Activated CD4-positive, alpha-beta T cell treated with anti-CD3 and anti-CD28 coated beads, Interleukin-2, amount 50 U/mL, for 4 hours (primary cell): ENCODE measurements at regions not wholly inside any gene's neighbourhood (a gene's known extent, or its start where the extent isn't known, plus 50 kb on each side); places are given as distances from the start of the nearest gene placed in this dataset.
"Not testable (repeated sequence)": the region's sequence is repeated elsewhere in the genome, so short reads cannot be mapped to it uniquely, and the experiment has no call there.

ENCODE experiments used
- DNase-seq, 2 experiments: peaks; one replicate each; pipeline ENCODE4 v3.0.0-alpha.2; 2020

DNA sequence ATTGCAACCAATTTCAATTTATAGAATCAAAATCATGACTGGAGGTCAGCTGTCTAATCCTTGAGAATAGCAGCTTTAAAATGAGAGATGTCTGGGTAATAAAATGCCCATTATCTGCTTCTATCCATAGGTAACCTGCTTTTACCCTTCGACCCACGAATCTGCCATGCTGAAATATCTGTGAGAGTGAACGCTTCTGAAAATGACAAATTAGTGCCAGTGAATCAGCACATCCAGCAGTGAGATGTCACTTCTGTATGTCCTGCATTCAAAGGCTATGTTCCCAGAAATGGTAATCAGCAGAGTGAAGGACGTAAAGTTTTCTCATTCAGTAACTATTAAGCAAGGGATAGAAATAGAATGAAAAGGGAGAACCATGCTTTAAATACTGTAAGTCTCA, 532.4 kb upstream of the ITGA1 start:
- DNase-seq: no peak

DNA sequence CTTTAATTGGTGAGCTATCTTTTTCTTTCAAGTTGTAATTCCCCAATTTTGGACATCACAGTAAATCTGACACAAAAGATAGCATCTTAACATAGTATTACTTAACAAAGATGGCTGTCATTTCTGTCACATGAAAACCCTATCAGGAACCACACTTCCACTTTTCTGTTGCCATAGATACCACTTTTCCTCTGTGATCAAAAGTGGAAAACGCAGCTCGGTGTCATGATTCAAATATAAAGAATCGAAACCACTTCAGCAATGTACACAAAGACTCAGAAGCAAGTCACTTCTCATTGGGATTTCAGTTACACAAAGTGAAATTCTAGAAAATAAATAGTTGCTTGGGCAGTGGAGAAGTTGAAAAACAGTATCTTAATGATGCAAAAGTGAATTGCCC, 524.9 kb upstream of the ITGA1 start:
- no peak for DNase-seq

DNA sequence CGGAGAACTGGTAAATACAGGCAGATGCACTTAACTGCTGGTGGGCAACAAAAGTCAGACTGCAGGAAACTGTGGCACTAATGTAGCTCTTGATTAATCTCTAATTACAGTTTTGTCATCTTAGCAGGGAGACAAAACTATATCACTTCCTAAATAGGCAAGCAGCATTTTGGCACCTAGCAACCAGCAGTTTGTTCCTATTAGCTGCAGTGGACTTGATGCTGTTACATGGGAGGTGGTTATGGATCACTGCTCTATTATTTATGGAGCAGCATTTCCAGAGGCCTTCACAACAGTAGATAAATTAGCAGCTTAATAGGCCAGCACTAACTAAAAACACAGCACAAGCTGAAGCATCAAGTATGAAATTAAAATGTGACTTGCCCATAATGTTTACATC, 518.3 kb upstream of the ITGA1 start:
- no peak for DNase-seq

DNA sequence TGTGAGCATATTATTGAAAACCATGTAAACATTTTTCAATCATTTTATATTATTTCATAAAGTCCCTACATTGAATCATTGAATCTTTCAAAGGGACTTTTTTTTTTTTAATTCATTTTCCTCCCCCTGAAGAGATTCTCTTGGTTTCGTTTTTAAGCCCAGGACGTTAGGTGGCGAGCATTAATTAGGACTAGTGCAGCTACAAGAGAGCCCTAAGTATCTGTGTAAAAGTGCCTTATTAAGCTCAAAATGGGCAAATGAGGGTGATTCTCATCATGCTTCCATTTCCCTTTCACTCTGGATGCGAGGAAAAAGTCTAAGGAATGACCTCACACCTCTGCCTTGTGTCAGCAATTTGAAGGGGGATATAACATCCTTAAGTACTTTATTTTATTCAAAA, 517.9 kb upstream of the ITGA1 start:
- DNase-seq: no peak

DNA sequence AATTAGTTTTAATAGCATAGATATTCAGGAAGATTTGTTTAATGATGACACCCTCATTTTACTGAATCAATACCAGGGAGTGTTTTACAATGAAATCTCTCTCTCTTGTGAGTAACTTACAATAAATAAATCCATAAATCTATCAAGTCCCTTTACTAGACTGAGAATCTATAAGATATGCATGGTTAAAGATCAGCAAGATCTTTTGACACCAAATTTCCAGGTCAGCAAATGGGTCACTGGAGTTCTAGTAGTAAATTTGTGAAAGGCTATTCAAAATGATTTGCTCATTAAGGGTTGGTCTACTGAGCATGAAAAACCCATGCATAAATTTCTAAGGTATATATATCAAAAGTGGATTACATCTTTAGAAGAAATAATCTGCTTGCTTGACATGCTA, 512.1 kb upstream of the ITGA1 start:
- no peak for DNase-seq

DNA sequence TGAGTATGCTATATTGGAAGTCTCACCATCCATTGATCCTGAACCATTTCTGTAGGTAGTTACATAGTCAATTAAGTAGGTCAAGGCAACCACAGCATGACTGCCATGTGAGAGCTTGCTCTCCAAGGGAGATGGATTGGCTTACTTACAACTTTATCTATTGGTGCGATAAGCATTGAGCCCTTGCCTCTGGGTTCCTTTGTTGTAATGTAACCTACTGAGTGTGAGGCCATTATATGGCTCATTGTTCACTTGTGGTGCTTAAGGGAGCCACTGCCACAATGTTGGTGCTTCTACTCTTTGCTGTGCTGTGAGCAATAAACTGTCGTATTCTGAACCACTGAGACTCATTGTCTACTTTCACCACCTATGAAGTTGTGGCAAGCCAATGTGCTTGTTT, 510.6 kb upstream of the ITGA1 start:
- DNase-seq: no peak

DNA sequence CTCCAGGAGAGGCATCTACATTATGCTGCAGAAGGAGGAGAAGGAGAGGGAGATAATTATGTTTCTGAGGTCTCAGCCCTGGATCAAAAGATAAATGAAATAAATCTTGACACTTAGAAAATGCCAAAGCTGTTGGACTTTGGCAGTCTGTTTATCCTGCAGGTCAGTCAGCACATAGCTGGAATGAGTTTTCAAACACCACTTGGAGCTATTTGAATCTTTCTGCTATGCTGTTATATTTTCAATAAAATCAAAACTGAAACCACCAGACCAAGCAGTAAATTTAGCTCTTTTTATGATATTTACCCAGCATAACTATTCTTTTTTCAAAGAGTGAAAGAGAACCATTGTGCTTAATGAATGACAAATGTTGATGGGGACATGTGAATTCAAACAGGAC, 505.1 kb upstream of the ITGA1 start:
- no peak for DNase-seq

DNA sequence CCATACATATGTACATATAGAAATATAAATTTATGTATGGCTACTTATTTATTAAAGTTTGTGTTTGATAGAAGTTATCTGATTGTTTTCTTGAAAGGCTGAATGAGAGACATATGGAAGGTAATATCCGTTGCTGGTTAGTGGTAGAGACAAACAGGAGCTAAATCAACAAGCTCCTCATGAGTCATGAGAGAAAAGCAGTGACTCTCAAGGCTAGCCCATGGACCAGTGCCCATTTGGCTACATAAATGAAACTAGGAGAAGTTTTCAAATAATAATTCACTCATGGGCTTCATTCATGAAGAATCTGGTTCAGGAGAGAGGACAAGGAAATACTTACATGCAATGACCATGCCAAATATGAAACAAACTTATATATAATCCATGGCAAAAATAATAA, 504.5 kb upstream of the ITGA1 start:
- no peak for DNase-seq

DNA sequence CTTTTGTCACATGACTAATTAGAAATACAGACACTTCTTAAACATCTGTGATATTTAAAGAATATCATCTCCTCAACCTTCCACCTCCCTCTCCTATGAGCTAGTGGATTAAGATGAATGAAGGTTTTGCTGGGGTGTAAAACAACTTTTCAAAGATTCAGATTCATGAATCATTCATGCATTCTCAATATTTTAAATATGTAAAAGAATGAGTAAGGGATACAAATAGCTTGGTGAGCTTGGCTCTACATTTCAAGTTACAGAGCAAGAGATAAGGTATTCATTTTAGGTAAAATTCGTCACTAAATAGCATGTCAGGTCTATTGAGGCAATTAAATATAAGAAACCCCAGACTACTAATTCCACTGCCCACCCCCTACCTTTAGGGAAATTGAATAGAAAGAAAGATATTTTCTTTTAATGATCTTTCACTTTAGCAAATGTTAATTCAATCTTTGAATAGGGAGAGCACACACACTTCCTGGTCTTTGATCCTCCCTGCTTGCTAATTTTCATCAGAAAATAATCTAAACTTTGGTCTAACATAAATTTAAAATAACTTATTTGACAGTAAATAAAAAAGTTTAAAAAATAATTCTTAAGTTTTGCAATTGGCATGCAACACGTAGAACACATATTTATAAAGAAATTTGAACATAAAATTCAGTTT, 486.9 kb upstream of the ITGA1 start:
- no peak for DNase-seq

DNA sequence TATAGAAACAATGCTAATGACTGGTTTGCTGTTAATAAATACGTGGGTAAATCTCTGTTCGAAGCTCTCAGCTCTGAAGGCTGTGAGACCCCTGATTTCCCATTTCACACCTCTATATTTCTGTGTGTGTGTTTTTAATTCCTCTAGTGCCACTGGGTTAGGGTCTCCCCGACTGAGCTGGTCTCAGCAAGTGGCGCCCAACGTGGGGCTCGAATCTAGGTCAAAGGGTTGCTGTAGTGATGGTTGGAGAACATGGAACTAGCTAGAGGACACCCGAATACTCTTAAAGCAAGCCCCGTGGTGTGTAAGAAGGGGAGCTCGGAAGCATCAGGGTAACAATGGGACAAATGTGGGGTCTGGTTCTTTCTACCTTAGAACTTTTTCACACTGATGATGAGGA, 482.9 kb upstream of the ITGA1 start:
- DNase-seq: not testable (repeated sequence)

DNA sequence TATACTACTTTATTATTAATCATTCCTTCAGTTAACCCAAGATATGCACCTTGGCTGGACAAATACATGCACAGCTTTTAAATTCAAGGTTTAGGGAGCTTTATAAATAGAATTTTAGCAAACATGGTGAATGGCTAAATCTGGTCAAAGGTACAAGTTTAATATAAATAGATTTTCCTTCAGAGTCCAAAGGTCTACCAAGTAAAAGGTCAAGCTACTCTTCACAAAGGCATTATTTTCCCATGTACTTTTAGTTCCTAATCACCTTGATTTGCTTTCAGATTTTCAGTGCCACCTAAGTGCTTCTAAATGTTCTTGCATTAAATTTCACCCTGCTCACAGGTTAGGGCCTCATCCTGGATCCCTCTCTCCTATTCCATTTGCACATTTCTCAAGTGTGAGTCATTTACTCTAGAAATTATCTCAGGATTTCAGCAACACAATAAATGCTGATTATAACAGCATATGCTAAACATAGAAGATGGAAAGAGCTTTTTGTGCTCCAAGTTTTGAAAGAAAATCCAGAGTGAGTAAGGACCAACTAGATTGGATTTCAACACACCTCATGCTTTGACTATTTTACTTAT, 459.4 kb upstream of the ITGA1 start:
- no peak for DNase-seq

DNA sequence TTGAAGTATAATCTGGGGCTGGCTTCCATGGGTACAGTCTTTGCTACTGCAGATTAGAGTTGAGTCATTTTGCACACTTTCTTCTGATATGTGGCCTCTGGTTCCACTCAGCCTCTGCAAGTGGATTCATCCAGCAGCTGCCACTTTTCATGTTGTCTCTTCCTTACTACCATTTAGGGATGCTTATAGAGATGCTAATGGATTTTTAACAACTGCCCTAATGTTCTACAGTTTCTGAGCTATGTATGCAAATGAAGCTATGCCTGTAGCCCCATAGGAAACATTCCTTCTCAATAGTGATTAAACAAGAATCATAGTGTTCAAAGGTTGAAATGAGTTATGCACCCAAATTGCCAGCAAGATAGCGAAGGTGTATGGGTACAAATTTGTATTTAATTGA, 456.0 kb upstream of the ITGA1 start:
- no peak for DNase-seq

DNA sequence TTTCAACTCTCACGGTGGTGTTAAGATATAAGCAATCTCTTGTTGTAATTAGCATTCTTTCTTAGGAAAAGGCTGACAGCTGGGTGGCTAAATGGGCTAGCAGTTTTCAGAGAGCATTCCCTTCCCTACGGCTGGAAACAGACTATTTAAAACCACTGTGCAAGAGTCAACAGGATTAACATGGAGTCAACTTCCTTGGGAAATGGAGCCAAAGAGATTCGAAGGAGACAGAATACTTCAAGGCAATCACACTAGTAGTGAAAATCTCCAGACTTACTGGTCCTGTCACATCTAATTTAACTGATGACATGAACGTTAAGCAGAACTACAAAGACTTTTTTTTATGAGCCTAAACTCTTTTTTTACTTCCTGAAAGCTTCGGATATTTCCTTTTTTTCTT, 453.3 kb upstream of the ITGA1 start:
- DNase-seq: no peak

DNA sequence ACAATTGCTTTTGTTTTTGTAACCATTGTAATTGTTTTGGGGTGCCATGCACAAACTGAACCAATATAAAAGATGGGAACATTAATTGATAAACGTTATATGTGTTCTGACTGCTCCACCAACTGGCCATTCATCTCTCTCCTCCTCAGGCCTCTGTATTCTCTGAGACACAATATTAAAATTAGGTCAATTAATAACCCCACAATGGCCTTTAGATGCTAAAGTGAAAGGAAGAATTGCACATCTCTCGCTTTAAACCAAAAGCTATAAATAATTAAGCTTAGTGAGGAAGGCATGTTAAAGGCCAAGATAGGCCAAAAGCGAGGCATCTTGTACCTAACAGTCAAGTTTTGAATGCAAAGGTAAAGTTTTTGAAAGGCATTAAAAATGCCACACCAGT, 448.4 kb upstream of the ITGA1 start:
- DNase-seq: no peak

DNA sequence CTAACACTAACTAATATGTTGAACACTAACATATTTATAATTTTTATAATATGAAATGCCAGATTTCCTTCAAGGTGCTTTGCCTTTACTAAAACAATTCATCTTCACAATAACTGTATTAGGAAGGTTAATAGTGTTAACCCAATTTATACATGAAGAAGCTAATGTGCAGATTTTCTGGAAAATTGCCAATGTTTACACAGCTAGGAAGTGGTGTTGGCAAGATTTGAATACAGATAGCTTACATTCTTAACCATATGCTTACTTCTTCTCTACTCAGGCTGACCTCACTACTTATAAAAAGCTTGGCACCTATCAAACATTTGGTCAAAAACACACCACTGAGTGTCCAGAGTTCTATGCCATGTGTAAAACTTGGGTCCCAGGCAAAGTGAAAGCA, 445.4 kb upstream of the ITGA1 start:
- no peak for DNase-seq

DNA sequence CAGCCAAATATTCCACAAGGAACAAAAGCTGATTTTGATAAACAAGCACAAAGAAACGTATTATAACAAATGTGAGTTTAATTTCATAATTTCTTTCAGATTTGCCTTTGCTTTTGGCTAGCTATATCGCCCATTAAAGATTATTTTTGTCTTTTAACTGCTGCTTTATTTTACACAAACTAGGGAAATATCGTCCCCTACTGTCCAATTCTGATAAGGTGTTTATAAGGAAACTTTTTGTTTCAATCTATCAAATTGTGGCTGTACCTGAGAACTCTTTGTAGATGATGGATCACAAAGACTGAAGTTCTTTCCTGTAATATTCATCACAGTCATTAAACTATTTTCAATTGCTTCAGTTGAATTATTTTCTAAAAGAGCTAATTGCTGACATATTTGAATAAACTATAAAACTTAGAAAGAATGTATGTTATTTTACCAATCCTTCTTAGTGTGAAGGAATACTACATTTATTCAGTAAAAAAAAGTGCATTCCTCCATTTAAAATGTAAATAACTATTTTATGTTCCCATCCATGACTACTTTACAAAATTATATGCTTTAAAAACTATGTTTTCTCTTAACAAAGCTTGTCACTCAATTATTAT, 431.3 kb upstream of the ITGA1 start:
- DNase-seq: no peak

DNA sequence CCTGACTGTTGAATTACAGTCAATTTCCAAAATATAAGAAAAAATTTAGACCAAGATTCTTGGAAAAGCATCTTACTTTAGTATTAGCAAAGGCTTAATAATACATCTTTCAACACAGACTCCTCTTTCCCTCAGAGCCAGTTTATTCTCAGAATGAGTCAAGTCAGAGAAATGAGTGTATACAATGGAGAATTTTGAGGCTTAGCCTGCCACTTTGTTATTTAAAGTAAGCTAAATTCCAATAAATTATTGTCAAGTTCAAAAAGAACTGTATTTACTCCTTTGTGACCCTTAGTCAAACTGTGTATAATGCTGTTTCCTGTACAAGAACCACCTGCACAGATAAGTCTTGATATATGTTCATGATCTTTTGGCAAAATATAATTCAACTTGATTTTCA, 428.5 kb upstream of the ITGA1 start:
- no peak for DNase-seq

DNA sequence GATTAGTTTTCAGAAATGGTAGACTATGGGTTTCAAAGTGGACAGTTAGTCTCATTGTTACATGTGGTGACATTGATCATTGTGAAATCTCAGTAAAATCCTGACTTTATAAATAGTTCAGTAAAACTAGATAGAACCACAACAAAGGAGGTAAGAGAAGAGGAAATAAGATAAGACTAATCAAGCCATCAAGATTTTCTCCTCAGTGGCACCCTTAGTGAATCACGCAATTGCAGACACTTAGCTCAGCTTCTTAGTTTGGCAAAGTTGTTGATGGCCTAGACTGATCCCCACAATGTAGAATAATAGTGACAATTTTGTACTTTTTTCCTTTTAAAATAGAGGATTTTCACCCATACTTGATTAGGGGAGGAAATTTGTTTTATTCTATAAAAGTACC, 426.7 kb upstream of the ITGA1 start:
- no peak for DNase-seq

DNA sequence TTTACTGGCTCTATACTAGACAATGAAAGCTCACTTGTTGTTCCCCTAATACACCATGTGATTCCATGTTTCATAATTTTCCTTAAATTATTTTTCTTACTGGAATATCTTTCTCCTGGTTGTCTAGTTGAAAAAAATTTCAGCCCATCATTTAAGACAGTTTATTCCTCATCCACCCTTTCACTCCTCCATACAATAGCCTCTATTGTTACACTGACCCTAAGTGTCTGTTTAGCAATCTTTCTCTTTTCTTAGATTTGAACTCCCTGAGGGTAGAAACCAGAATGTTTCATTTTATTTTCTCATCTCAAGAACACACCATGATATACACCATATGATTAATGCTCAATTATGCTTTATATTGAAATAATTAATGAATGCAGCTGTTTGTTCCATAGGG, 413.4 kb upstream of the ITGA1 start:
- DNase-seq: no peak

DNA sequence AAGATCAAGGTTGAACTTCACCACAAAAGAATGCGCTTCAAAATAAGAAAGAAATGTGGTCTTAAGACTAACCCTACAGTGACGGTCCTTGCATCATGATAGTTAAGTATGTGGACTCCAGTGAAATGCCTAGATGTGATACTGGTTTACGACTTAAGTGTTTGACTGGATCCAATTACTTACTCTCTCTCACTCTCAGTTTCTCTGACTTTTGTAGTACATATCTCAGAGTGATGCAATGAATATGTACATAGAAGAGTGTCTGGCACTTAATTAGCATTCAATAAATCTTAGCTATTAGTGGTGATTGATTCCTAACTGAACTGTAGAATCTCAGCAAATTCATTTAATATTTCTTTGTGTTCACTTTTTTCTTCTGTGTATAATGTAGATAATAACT, 411.7 kb upstream of the ITGA1 start:
- DNase-seq: no peak

DNA sequence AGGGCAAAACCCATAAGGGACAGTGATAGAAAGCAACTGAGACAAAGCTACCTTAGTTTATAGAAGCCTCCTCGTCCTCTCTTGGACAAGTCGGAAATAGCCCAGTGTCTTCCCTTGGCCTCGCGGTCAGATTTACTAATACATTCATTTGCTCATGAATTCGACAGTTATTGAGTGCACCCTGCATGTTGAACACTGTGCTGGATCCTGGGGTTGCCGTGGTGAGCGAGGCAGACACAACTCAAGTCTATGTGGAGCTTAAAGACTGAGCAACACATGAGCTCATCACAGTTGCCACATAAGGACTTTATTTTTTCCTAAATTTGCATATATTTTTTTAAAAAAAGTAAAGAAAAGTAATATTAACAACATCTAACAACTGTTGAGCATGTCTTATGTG, 411.1 kb upstream of the ITGA1 start:
- DNase-seq: no peak

DNA sequence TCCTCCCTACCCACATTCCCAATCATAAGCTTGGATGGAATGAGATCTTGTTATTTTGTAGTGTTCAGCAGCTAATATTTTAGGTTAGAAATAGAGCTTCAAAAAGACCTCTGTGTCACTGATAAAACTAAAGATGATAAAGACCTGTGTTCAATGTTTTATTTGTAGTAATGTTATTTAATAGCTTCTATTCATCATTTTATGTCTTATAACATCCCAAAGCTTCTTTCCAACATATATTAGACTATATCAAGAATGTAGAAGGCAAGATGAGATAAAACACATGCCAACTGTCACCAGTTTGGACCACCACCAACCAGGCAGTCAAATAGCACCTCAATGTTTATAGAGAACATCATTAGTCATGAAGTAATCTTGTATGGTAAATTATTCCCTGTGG, 409.5 kb upstream of the ITGA1 start:
- no peak for DNase-seq

DNA sequence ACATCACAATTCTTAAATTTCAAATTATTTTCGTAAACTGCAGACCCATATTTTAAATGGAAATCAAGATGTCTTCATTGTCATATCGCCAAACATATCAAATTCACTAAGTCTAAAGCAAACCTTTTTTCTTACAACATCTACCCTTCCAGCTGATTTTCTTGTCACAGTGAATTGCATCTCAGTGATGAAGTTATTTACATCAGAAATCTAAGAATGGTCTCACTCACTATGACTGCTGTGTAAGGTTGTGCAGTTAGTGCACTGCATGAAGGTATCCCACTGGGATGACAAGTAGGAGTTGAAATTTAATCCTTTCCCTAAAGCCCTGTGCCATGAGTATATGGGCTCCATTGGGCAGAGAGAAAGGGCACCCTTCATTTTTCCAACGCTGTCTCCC, 399.4 kb upstream of the ITGA1 start:
- DNase-seq: no peak

DNA sequence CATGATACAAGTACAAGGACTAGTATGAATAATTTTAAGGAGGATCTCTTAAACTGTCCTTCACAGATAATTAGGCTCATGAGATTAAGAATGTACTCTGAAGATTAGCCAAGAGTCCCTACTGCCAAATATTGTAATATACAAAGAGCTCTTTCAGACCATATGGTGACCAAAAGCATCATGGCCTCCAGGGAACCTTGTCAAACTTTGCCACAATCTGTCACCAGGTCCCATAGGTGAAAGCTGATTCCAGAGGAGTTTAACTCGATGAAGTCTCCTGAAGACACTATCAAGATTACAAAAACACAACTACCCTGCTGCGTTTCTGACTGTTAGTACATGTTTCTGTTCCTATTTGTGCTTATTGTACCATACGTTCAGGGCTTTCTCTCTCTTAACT, 395.4 kb upstream of the ITGA1 start:
- no peak for DNase-seq

DNA sequence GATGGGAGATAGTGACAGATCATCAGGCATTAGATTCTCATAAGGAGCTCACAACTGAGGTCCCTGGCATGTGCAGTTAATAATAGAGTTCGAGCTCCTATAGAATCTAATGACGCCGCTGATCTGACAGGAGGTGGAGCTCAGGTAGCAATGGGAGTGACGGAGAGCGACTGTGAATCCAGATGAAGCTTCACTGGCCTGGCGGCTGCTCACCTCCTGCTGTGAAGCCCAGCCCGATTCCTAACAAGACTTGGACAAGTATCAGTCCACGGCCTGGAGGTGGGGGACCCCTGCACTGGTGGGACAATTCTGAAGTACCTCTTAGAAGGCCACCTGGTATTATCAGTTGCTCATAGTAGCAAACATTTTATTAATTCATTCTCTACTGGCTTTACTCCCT, 377.9 kb upstream of the ITGA1 start:
- no peak for DNase-seq
